Lower lobe of right lung (tissue), 2 donors: ENCODE measurements at regions not wholly inside any gene's neighbourhood (a gene's known extent, or its start where the extent isn't known, plus 50 kb on each side); places are given as distances from the start of the nearest gene placed in this dataset.

Experiments
- ATAC-seq, 2 donors: fragments of 200-7000 bp; cut with Tn5 transposase; one replicate each; pipeline ENCODE4 v1.9.1; 2020 to 2022; ENCODE audit warnings: mild to moderate bottlenecking in 2 of 2, moderate library complexity in 2 of 2
- DNase-seq: peaks from one replicate; pipeline ENCODE4 v3.0.0-alpha.2; 2020
- H3K27ac ChIP-seq: fragments of 200-600 bp; one replicate; pipeline ENCODE4 v1.8.0; 2022
- H3K27me3 ChIP-seq: fragments of 200-600 bp; one replicate; pipeline ENCODE4 v1.8.0; 2022; ENCODE audit warnings: low read depth
- H3K36me3 ChIP-seq: fragments of 200-600 bp; one replicate; pipeline ENCODE4 v1.8.0; 2022; ENCODE audit warnings: mild to moderate bottlenecking
- H3K4me1 ChIP-seq: fragments of 200-600 bp; one replicate; pipeline ENCODE4 v1.8.0; 2022
- H3K4me3 ChIP-seq: fragments of 200-600 bp; one replicate; pipeline ENCODE4 v1.8.0; 2022; ENCODE audit warnings: mild to moderate bottlenecking
- H3K9me3 ChIP-seq: fragments of 200-600 bp; one replicate; pipeline ENCODE4 v1.8.0; 2022
- intact Hi-C: fragments of 100-400 bp; cut with DNase I; formaldehyde crosslinking; loops from one replicate; pipeline ENCODE4 v1.11.0; 2022
- TF ChIP-seq, protein P1 (sequence below): fragments of 200-600 bp; IDR thresholded peaks from one replicate; pipeline ENCODE4 v1.8.0; 2022; ENCODE audit warnings: antibody characterized with exemption, mild to moderate bottlenecking
- donor health status: DM: no; HTN: yes; CAD: no; lungs with severe emphysema.

DNA sequence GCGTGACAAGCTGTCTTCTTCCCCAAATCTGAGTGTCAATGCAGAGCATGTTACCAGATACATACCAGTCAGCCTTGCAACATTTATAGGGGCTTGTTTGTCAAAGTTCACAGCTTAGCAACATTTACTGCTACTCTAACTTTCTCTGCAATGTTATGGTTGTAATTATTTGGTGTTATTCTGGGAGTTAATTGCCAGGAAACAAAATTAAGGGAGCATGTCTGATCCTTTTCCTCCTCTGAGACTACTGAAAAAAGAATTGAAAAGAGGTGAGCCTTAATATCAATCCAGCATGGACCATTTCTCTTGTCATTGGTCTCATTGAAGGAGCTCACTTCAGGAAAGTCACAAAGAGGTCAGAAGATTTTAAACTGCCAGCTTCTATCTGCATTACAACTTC, 465.6 kb upstream of the LINC00305 start:
- Histone ChIP-seq H3K36me3 (no peaks in the 10 kb centered on the region), H3K9me3 (no peaks in the 10 kb centered on the region), H3K27ac (no peak overlapping the region), H3K4me1 (no peaks in the 10 kb centered on the region), H3K27me3 (no peaks in the 10 kb centered on the region), H3K4me3 (no peak overlapping the region)
- TF ChIP-seq, protein P1, sequence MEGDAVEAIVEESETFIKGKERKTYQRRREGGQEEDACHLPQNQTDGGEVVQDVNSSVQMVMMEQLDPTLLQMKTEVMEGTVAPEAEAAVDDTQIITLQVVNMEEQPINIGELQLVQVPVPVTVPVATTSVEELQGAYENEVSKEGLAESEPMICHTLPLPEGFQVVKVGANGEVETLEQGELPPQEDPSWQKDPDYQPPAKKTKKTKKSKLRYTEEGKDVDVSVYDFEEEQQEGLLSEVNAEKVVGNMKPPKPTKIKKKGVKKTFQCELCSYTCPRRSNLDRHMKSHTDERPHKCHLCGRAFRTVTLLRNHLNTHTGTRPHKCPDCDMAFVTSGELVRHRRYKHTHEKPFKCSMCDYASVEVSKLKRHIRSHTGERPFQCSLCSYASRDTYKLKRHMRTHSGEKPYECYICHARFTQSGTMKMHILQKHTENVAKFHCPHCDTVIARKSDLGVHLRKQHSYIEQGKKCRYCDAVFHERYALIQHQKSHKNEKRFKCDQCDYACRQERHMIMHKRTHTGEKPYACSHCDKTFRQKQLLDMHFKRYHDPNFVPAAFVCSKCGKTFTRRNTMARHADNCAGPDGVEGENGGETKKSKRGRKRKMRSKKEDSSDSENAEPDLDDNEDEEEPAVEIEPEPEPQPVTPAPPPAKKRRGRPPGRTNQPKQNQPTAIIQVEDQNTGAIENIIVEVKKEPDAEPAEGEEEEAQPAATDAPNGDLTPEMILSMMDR, result no peak
- intact Hi-C loops, result no loop called here
- DNase-seq (no peak), ATAC-seq (no peak)

DNA sequence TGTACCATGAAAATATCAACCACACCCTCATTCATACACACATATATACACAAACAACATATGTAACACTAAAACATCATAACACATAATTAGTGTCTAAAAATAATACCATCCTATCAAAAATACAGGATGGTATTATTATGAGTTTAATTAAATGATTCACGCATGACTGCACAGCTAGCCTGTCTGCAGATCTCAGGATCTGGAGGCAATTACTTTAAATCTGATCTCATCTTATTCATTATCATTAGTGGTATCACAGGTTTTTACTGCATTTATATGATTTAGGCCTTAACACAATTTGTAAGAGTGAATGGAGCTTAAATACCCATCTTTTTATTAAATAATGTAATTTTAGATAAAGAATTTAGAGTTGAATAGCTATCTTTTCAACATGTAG, 443.4 kb upstream of the LINC00305 start:
- no peaks in the 10 kb centered on the region for H3K36me3 ChIP-seq
- TF ChIP-seq, protein P1, result no peak
- no peak overlapping the region for H3K27ac ChIP-seq
- intact Hi-C loops, result no loop called here
- H3K9me3 ChIP-seq, result no peaks in the 10 kb centered on the region
- DNase-seq, result no peak
- no peak for ATAC-seq
- H3K27me3 ChIP-seq, result no peaks in the 10 kb centered on the region
- H3K4me1 ChIP-seq, result no peaks in the 10 kb centered on the region
- H3K4me3 ChIP-seq, result no peak overlapping the region

DNA sequence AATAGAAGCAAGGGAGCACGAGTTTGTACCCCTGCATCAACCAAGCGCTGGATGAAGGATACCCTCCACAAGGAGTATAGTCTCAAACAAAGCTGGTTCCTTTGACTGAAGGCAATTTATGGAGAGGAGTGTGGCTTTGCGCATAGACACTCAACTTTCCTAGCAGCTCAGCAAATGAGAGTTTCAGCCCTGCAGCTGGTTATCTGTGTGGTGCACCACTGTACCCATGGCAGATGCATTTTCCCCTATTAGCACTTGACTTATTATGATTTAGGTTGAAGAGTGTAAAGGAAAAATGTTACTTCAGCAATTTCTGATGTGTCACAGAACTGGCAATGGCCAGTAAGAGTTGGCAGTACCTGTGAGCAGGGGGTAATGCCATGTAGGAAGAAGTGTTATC, 440.1 kb upstream of the LINC00305 start:
- H3K4me3 ChIP-seq, result no peak overlapping the region
- no peaks in the 10 kb centered on the region for H3K36me3 ChIP-seq
- no peaks in the 10 kb centered on the region for H3K9me3 ChIP-seq
- intact Hi-C loops, result no loop called here
- DNase-seq (no peak), ATAC-seq (no peak)
- no peak overlapping the region for H3K27ac ChIP-seq
- no peaks in the 10 kb centered on the region for H3K4me1 ChIP-seq
- no peaks in the 10 kb centered on the region for H3K27me3 ChIP-seq
- TF ChIP-seq, protein P1, result no peak

DNA sequence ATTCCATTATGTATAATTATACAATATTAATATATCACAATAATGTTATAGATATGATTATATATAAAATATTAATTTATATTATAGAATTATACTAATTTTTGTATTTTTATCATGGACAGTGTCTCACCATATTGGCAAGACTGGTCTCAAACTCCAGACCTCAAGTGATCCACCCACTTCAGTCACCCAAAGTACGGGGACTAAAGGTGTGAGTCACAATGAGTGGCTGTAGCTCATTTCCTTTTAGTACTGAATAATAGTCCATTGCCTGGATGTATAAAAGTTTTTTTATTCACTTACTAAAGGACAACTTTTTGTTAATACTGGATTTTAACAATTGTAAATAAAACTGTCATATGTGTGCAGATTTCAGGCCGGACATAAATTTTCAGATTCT, 417.6 kb upstream of the LINC00305 start:
- no peak for DNase-seq
- intact Hi-C loops, result no loop called here
- no peak overlapping the region for H3K27ac ChIP-seq
- H3K36me3 ChIP-seq, result no peaks in the 10 kb centered on the region
- no peak for ATAC-seq
- H3K27me3 ChIP-seq, result no peaks in the 10 kb centered on the region
- no peaks in the 10 kb centered on the region for H3K4me1 ChIP-seq
- no peaks in the 10 kb centered on the region for H3K9me3 ChIP-seq
- H3K4me3 ChIP-seq, result no peak overlapping the region
- TF ChIP-seq, protein P1, result no peak

DNA sequence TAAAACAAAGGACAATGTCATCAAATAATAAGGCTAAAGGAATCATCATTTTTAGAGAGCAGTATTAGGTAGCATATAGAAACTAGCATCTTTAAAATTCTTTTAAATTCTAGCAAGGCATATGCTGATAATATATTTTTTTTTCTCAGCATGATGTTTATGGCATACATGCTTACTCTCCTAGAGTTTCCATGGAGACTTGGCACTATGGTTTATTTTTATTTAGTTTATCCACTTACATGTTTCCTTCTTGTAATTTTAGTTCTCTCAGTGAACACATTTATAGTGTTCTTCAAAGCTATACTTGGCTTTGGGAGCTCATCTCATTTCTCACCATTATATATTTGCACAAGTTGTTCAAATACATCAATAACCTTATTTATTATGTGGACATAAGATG, 413.8 kb upstream of the LINC00305 start:
- intact Hi-C loops, result no loop called here
- Histone ChIP-seq H3K4me1 (no peaks in the 10 kb centered on the region), H3K27me3 (no peaks in the 10 kb centered on the region), H3K36me3 (no peaks in the 10 kb centered on the region), H3K9me3 (no peaks in the 10 kb centered on the region), H3K27ac (no peak overlapping the region), H3K4me3 (no peak overlapping the region)
- DNase-seq, result no peak
- TF ChIP-seq, protein P1, result no peak
- no peak for ATAC-seq

DNA sequence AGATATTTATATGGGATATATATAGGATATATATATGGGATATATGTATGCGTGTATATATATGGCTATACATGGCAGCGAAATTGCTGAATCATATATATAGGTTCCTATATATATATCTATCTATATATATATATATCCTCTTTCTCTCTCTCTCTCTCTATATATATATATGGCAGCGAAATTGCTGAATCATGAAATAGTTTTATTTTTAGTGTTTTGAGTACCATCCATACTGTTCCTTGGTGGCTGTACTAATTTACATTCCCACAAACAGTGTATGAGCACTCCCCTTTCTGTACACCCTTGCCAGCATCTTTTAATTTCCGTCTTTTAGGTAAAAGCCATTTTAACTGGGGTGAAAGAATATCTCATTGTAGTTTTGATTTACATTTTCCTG, 397.6 kb upstream of the LINC00305 start:
- TF ChIP-seq, protein P1, result no peak
- Histone ChIP-seq H3K4me3 (no peak overlapping the region), H3K9me3 (no peaks in the 10 kb centered on the region), H3K4me1 (no peaks in the 10 kb centered on the region), H3K36me3 (no peaks in the 10 kb centered on the region), H3K27me3 (no peaks in the 10 kb centered on the region), H3K27ac (no peak overlapping the region)
- DNase-seq (no peak), ATAC-seq (no peak)
- intact Hi-C loops, result no loop called here
